GM21526 (cell line): ENCODE measurements at regions not wholly inside any gene's neighbourhood (a gene's known extent, or its start where the extent isn't known, plus 50 kb on each side); places are given as distances from the start of the nearest gene placed in this dataset.
"Not testable (repeated sequence)": the region's sequence is repeated elsewhere in the genome, so short reads cannot be mapped to it uniquely, and the experiment has no call there.

Experiments used
- ATAC-seq: cut with Tn5 transposase; IDR thresholded peaks from one replicate; pipeline ENCODE4 v1.9.1; 2021; ENCODE audit warnings: moderate library complexity; ENCODE audit not compliant: unreplicated experiment, low FRiP score

GRCh38 chr6:94902974-94903628, 674.2 kb upstream of the MANEA start:
- no peak for ATAC-seq

- ATAC-seq = no peak
These were observed 678.1 kb upstream of the MANEA start for GRCh38 chr6:94899191-94899590.

GRCh38 chr6:94894300-94894699, 683.0 kb upstream of the MANEA start:
- ATAC-seq = no peak

GRCh38 chr6:94893327-94893726, 684.0 kb upstream of the MANEA start:
- no peak for ATAC-seq

GRCh38 chr6:94873819-94874218, 703.5 kb upstream of the MANEA start:
- ATAC-seq = not testable (repeated sequence)

- no peak for ATAC-seq
These were observed 715.2 kb upstream of the MANEA start for GRCh38 chr6:94862112-94862511.

GRCh38 chr6:94859924-94860323, 717.4 kb upstream of the MANEA start:
- ATAC-seq = no peak

- not testable (repeated sequence) for ATAC-seq
These were observed 720.3 kb upstream of the MANEA start for GRCh38 chr6:94856999-94857398.

GRCh38 chr6:94851329-94851728, 726.0 kb upstream of the MANEA start:
- not testable (repeated sequence) for ATAC-seq

- no peak for ATAC-seq
These were observed 731.6 kb upstream of the MANEA start for GRCh38 chr6:94845742-94846141.

- no peak for ATAC-seq
These were observed 742.1 kb upstream of the MANEA start for GRCh38 chr6:94835264-94835663.

- ATAC-seq = no peak
These were observed 763.5 kb upstream of the MANEA start for GRCh38 chr6:94813806-94814205.

GRCh38 chr6:94801344-94801743, 776.0 kb upstream of the MANEA start:
- no peak for ATAC-seq

GRCh38 chr6:94785514-94785913, 791.8 kb upstream of the MANEA start:
- ATAC-seq = no peak

GRCh38 chr6:94785081-94785480, 792.3 kb upstream of the MANEA start:
- ATAC-seq = not testable (repeated sequence)

GRCh38 chr6:94769197-94769596, 808.1 kb upstream of the MANEA start:
- no peak for ATAC-seq

- peak; percentile 90 for ATAC-seq
These were observed 825.5 kb upstream of the MANEA start for GRCh38 chr6:94751641-94752329.

- ATAC-seq = no peak
These were observed 841.1 kb upstream of the MANEA start for GRCh38 chr6:94736236-94736635.

GRCh38 chr6:94735270-94735669, 842.1 kb upstream of the MANEA start:
- no peak for ATAC-seq

- ATAC-seq = no peak
These were observed 842.6 kb upstream of the MANEA start for GRCh38 chr6:94734751-94735150.

- ATAC-seq = no peak
These were observed 844.3 kb upstream of the MANEA start for GRCh38 chr6:94733066-94733465.

- no peak for ATAC-seq
These were observed 849.6 kb upstream of the MANEA start for GRCh38 chr6:94727710-94728109.
